H1 (cell line): ENCODE measurements at regions not wholly inside any gene's neighbourhood (a gene's known extent, or its start where the extent isn't known, plus 50 kb on each side); places are given as distances from the start of the nearest gene placed in this dataset.

Experiments
- CTCF ChIA-PET: fragments of 300-600 bp; sonication (Branson Sonifier 250); formaldehyde crosslinking; loops from one replicate; lab custom pipeline; 2021; ENCODE audit not compliant: partially characterized antibody; lab: Charles Lee
- POLR2A ChIA-PET: fragments of 300-600 bp; sonication (Branson Sonifier 250); formaldehyde crosslinking; loops from one replicate; lab custom pipeline; 2021; ENCODE audit warnings: inconsistent platforms; ENCODE audit not compliant: partially characterized antibody; lab: Charles Lee
- DNase-seq, 2 experiments: peaks; one replicate each; pipeline versions ENCODE4 v3.0.0 to v3.0.0-alpha.2; 2010 to 2022; ENCODE audit warnings: low spot score in 2 of 2, low read depth in 1 of 2, mixed read lengths in 1 of 2
- FAIRE-seq: peaks from 2 replicates; lab custom pipeline; 2011; peaks lifted over from hg19 to GRCh38; lab: Jason Lieb, UNC
- H2AFZ ChIP-seq: 2 replicates; pipeline ENCODE4 v1.8.1; 2012; ENCODE audit warnings: low read length, inconsistent platforms
- H2AK5ac ChIP-seq: 2 replicates; pipeline ENCODE4 v1.6.1; 2013; ENCODE audit warnings: low read depth, low read length
- H2BK120ac ChIP-seq: replicated peaks from 2 replicates; pipeline ENCODE3; 2013; ENCODE audit warnings: low read depth, low read length, inconsistent platforms
- H2BK12ac ChIP-seq: 2 replicates; pipeline ENCODE4 v1.6.1; 2013; ENCODE audit warnings: low read depth, low read length
- H2BK15ac ChIP-seq: 2 replicates; pipeline ENCODE4 v1.6.1; 2013; ENCODE audit warnings: low read length
- H2BK20ac ChIP-seq: 2 replicates; pipeline ENCODE4 v1.6.1; 2013; ENCODE audit warnings: low read length
- H2BK5ac ChIP-seq: 2 replicates; pipeline ENCODE4 v1.6.1; 2013; ENCODE audit warnings: low read depth, low read length
- H3K14ac ChIP-seq: 2 replicates; pipeline ENCODE4 v1.6.1; 2013; ENCODE audit warnings: inconsistent platforms; ENCODE audit not compliant: insufficient read length
- H3K18ac ChIP-seq: 2 replicates; pipeline ENCODE4 v1.6.1; 2013; ENCODE audit warnings: low read length; ENCODE audit errors: extremely low read depth
- H3K23ac ChIP-seq: 2 replicates; pipeline ENCODE4 v1.6.1; 2013; ENCODE audit warnings: inconsistent platforms; ENCODE audit not compliant: insufficient read length
- H3K23me2 ChIP-seq: 2 replicates; pipeline ENCODE4 v1.6.1; 2013; ENCODE audit warnings: low read depth, low read length
- H3K27ac ChIP-seq: 2 replicates; pipeline ENCODE4 v1.6.1; 2011; ENCODE audit warnings: low read depth, low read length, inconsistent platforms
- H3K27me3 ChIP-seq, 4 experiments: replicated peaks in 1 of 4; 1 replicate in 1 of 4; 2 replicates in 3 of 4; pipeline versions ENCODE4 v1.6.1 to v1.8.1; 2011 to 2013; ENCODE audit warnings: low read length in 3 of 4, mild to moderate bottlenecking in 3 of 4, inconsistent platforms in 2 of 4, mixed read lengths in 2 of 4, moderate library complexity in 1 of 4; ENCODE audit not compliant: control insufficient read depth in 3 of 4, insufficient read depth in 3 of 4; ENCODE audit errors: extremely low read depth in 1 of 4
- H3K36me3 ChIP-seq, 4 experiments: 2 replicates each; pipeline versions ENCODE4 v1.6.1 to v1.8.1; 2011 to 2013; ENCODE audit warnings: mild to moderate bottlenecking in 4 of 4, low read length in 3 of 4, moderate library complexity in 2 of 4, control low read depth in 1 of 4, inconsistent platforms in 1 of 4; ENCODE audit not compliant: insufficient read depth in 4 of 4, control insufficient read depth in 2 of 4
- H3K4ac ChIP-seq: replicated peaks from 2 replicates; pipeline ENCODE3; 2013; ENCODE audit warnings: low read length, low read depth, mixed read lengths, inconsistent platforms; ENCODE audit not compliant: insufficient read length
- H3K4me1 ChIP-seq, 4 experiments: replicated peaks in 1 of 4; 1 replicate in 1 of 4; 2 replicates in 3 of 4; pipeline versions ENCODE4 v1.6.1 to v1.8.1; 2011 to 2013; ENCODE audit warnings: low read length in 3 of 4, inconsistent platforms in 2 of 4, mixed read lengths in 1 of 4; ENCODE audit not compliant: insufficient read depth in 4 of 4, control insufficient read depth in 3 of 4
- H3K4me2 ChIP-seq, 2 experiments: 2 replicates each; pipeline versions ENCODE4 v1.6.1 to v1.8.1; 2011 to 2013; ENCODE audit warnings: low read depth in 2 of 2, low read length in 2 of 2, control low read depth in 1 of 2, inconsistent platforms in 1 of 2, mild to moderate bottlenecking in 1 of 2; ENCODE audit not compliant: insufficient read depth in 1 of 2
- H3K4me3 ChIP-seq, 4 experiments: fragments of 200-600, 300-600 bp in 1 of 4; sonication (generic), shearing (Covaris generic), sonication (Bioruptor Twin) in 1 of 4; 2 replicates each; pipeline versions ENCODE4 v1.5.1 to v1.8.1; 2011 to 2016; ENCODE audit warnings: low read length in 4 of 4, low read depth in 3 of 4, control low read depth in 2 of 4, inconsistent platforms in 2 of 4, mild to moderate bottlenecking in 2 of 4, mixed read lengths in 1 of 4, moderate library complexity in 1 of 4; ENCODE audit not compliant: insufficient read depth in 2 of 4; ENCODE audit errors: extremely low read depth in 1 of 4
- H3K56ac ChIP-seq: replicated peaks from 2 replicates; pipeline ENCODE3; 2013; ENCODE audit warnings: low read depth, mild to moderate bottlenecking, mixed read lengths, low read length, inconsistent platforms; ENCODE audit not compliant: insufficient read length
- H3K79me1 ChIP-seq: 2 replicates; pipeline ENCODE4 v1.6.1; 2013; ENCODE audit warnings: low read depth, low read length, control low read depth
- H3K79me2 ChIP-seq, 2 experiments: 2 replicates each; pipeline versions ENCODE4 v1.6.1 to v1.8.1; 2012 to 2013; ENCODE audit warnings: low read length in 2 of 2, mild to moderate bottlenecking in 2 of 2, inconsistent platforms in 1 of 2; ENCODE audit not compliant: insufficient read depth in 2 of 2, control insufficient read depth in 1 of 2
- H3K9ac ChIP-seq, 4 experiments: replicated peaks in 1 of 4; 1 replicate in 1 of 4; 2 replicates in 3 of 4; pipeline versions ENCODE4 v1.6.1 to v1.8.1; 2011 to 2013; ENCODE audit warnings: low read depth in 3 of 4, low read length in 3 of 4, control low read depth in 2 of 4, mild to moderate bottlenecking in 2 of 4, moderate library complexity in 2 of 4, inconsistent platforms in 1 of 4; ENCODE audit errors: extremely low read depth in 1 of 4
- H3K9me3 ChIP-seq, 2 experiments: 2 replicates each; pipeline versions ENCODE4 v1.6.1 to v1.8.1; 2012 to 2013; ENCODE audit warnings: mild to moderate bottlenecking in 2 of 2, moderate library complexity in 2 of 2, control low read depth in 1 of 2, inconsistent platforms in 1 of 2, low read depth in 1 of 2, low read length in 1 of 2, mixed read lengths in 1 of 2; ENCODE audit not compliant: insufficient read depth in 2 of 2
- H4K20me1 ChIP-seq, 2 experiments: replicated peaks in 1 of 2; 2 replicates each; pipeline versions ENCODE3 to v1.8.1; 2011 to 2013; ENCODE audit warnings: inconsistent platforms in 2 of 2, low read length in 2 of 2, mild to moderate bottlenecking in 1 of 2; ENCODE audit not compliant: insufficient read depth in 2 of 2, control insufficient read depth in 1 of 2
- H4K5ac ChIP-seq: 2 replicates; pipeline ENCODE4 v1.6.1; 2013; ENCODE audit warnings: low read length, low read depth, mixed read lengths, inconsistent platforms; ENCODE audit not compliant: insufficient read length
- H4K8ac ChIP-seq: 2 replicates; pipeline ENCODE4 v1.8.0; 2013; ENCODE audit warnings: mild to moderate bottlenecking, moderate library complexity, low read length, inconsistent platforms; ENCODE audit not compliant: insufficient read depth; ENCODE audit errors: extremely low read depth
- H4K91ac ChIP-seq: replicated peaks from 2 replicates; pipeline ENCODE3; 2013; ENCODE audit warnings: low read length, mixed read lengths, inconsistent platforms; ENCODE audit not compliant: insufficient read length
- EZH2 ChIP-seq: fragments of 200-600 bp; sonication (generic); IDR thresholded peaks from 2 replicates; pipeline ENCODE4 v1.7.1; 2012; ENCODE audit warnings: low read depth, mild to moderate bottlenecking, moderate library complexity, low read length, inconsistent platforms; ENCODE audit not compliant: severe bottlenecking
- WGBS, 2 experiments: shearing (Covaris generic) in 1 of 2; methylation state at CpG; one replicate each; pipeline versions ENCODE4 v1.1.6 to v1.1.7; 2013 to 2015; ENCODE audit warnings: low lambda C conversion rate in 2 of 2, mixed read lengths in 2 of 2, inconsistent platforms in 1 of 2, low coverage in 1 of 2, missing lambda C conversion rate in 1 of 2; ENCODE audit not compliant: insufficient replicate concordance in 2 of 2, insufficient coverage in 1 of 2, insufficient read length in 1 of 2; ENCODE audit errors: extremely low coverage in 1 of 2, missing lambda C conversion rate in 1 of 2; 5-methylcytosine and 5-hydroxymethylcytosine counted together

GRCh38 chr10:10294184-10294880 lies 723.3 kb upstream of the CELF2 start:
- peak overlapping the region; percentile 63 for H2BK5ac ChIP-seq
- no peaks in the 10 kb centered on the region for H3K27me3 ChIP-seq
- H3K4me1 ChIP-seq = peaks cover 6 to 21% (median 11%) of the 10 kb centered on the region in 4 experiments; a peak in 6 of 7 replicates
- H3K23me2 ChIP-seq = peaks cover 5% of the 10 kb centered on the region; the same call in 1 of the 2 replicates
- H3K18ac ChIP-seq = peak overlapping the region; percentile 64
- POLR2A ChIA-PET = no interaction called here
- H2BK20ac ChIP-seq = peak overlapping the region; percentile 3
- H3K79me1 ChIP-seq = no peaks in the 10 kb centered on the region
- peak overlapping the region; percentile 98 for H2BK12ac ChIP-seq
- H3K36me3 ChIP-seq = no peaks in the 10 kb centered on the region
- peak overlapping the region; percentile 11 for H2BK15ac ChIP-seq
- H3K9me3 ChIP-seq = no peaks in the 10 kb centered on the region
- peak overlapping the region; percentile 98 for H4K91ac ChIP-seq
- H4K5ac ChIP-seq = no peak overlapping the region
- peak overlapping the region; percentile 79; the same call in 1 of the 2 replicates for H2AK5ac ChIP-seq
- TF ChIP-seq EZH2 = no peak
- TF ChIP-seq, all 59 proteins: peak for 0
- Histone ChIP-seq H3K79me2 (no peaks in the 10 kb centered on the region), H3K56ac (peak overlapping the region; percentile 83), H4K20me1 (peaks cover 0 to 4% of the 10 kb centered on the region in 2 experiments), H3K14ac (peak overlapping the region; percentile 74), H3K27ac (peak overlapping the region; percentile 36), H3K4me2 (peak overlapping the region; percentile 41 to 79), H2BK120ac (peak overlapping the region; percentile 98), H2AFZ (peak overlapping the region; percentile 94), H3K4me3 (peak overlapping the region in 1 of 4 experiments; percentile 34; a peak in 1 of 8 replicates), H3K23ac (no peak overlapping the region), H3K9ac (no peak overlapping the region; a peak in 2 of 7 replicates), H3K4ac (peak overlapping the region; percentile 98), H4K8ac (peak overlapping the region; percentile 12)
- FAIRE-seq = no peak
- CTCF ChIA-PET = interaction anchor here (1.3 kb wide), 1 partner anchor 11 kb away, joined by 4 read pairs; no protein-coding TSS in a partner anchor
- 87% methylated on average over 9 of the region's 9 CpGs; no CpG with 5 or more reads in 1 of the 2 experiments for WGBS, 2 experiments
- no peak for DNase-seq
